Neural progenitor cell (in vitro differentiated cells): ENCODE measurements at regions not wholly inside any gene's neighbourhood (a gene's known extent, or its start where the extent isn't known, plus 50 kb on each side); places are given as distances from the start of the nearest gene placed in this dataset.

Experiments used
- CTCF ChIP-seq: fragments of 200-600 bp; sonication (generic); IDR thresholded peaks from 2 replicates; pipeline ENCODE4 v1.5.1; 2017; ENCODE audit warnings: antibody characterized with exemption, mild to moderate bottlenecking
- EZH2 ChIP-seq: fragments of 200-600 bp; sonication (generic); IDR thresholded peaks from 2 replicates; pipeline ENCODE4 v1.6.1; 2017; ENCODE audit warnings: antibody characterized with exemption, mild to moderate bottlenecking, moderate library complexity

- TF ChIP-seq CTCF = no peak
- TF ChIP-seq EZH2 = no peak
Measured at GRCh38 chr4:159555873-159556272, 453.0 kb downstream of the RAPGEF2 start.
